GM23338 (cell line): ENCODE measurements at regions not wholly inside any gene's neighbourhood (a gene's known extent, or its start where the extent isn't known, plus 50 kb on each side); places are given as distances from the start of the nearest gene placed in this dataset.

ENCODE experiments used
- ATAC-seq: fragments of 200-7000 bp; cut with Tn5 transposase; 3 replicates; pipeline ENCODE4 v1.9.1; 2020
- DNase-seq: peaks from one replicate; pipeline ENCODE4 v3.0.0-alpha.2; 2015; ENCODE audit warnings: low spot score
- H2AFZ ChIP-seq: fragments of 200-600 bp; sonication (generic); 2 replicates; pipeline ENCODE4 v1.8.0; 2016; ENCODE audit warnings: antibody characterized with exemption, mild to moderate bottlenecking, moderate library complexity
- H3F3A ChIP-seq: fragments of 200-600 bp; sonication (generic); replicated peaks from 2 replicates; pipeline ENCODE4 v1.8.0; 2017; ENCODE audit warnings: antibody characterized with exemption, mixed run types, low read depth
- H3K27ac ChIP-seq: fragments of 200-600 bp; sonication (generic); 2 replicates; pipeline ENCODE4 v1.6.1; 2016; ENCODE audit warnings: low read depth
- H3K27me3 ChIP-seq: fragments of 200-600 bp; sonication (generic); 2 replicates; pipeline ENCODE4 v1.8.0; 2016; ENCODE audit warnings: mild to moderate bottlenecking, mixed run types, moderate library complexity; ENCODE audit not compliant: insufficient read depth
- H3K36me3 ChIP-seq: fragments of 200-600 bp; sonication (generic); 2 replicates; pipeline ENCODE4 v1.8.0; 2016; ENCODE audit warnings: mild to moderate bottlenecking; ENCODE audit not compliant: insufficient read depth
- H3K4me1 ChIP-seq: fragments of 200-600 bp; sonication (generic); 2 replicates; pipeline ENCODE4 v1.8.0; 2016; ENCODE audit warnings: mild to moderate bottlenecking, moderate library complexity; ENCODE audit not compliant: insufficient read depth
- H3K4me2 ChIP-seq: fragments of 200-600 bp; sonication (generic); 2 replicates; pipeline ENCODE4 v1.7.1; 2017; ENCODE audit warnings: mixed run types
- H3K4me3 ChIP-seq: fragments of 200-600 bp; sonication (generic); 2 replicates; pipeline ENCODE4 v1.6.1; 2016; ENCODE audit warnings: mixed run types
- H3K79me2 ChIP-seq: fragments of 200-600 bp; sonication (generic); replicated peaks from 2 replicates; pipeline ENCODE4 v1.8.0; 2017; ENCODE audit warnings: mild to moderate bottlenecking; ENCODE audit not compliant: insufficient read depth
- H3K9me2 ChIP-seq: fragments of 200-600 bp; sonication (generic); 2 replicates; pipeline ENCODE4 v1.8.0; 2017; ENCODE audit not compliant: insufficient read depth
- H4K20me1 ChIP-seq: fragments of 200-600 bp; sonication (generic); replicated peaks from 2 replicates; pipeline ENCODE4 v1.8.0; 2017; ENCODE audit warnings: mild to moderate bottlenecking; ENCODE audit not compliant: insufficient read depth
- H3K27ac Mint-ChIP-seq: 2 replicates; pipeline ENCODE4 v1.8.0; 2020; ENCODE audit warnings: inconsistent platforms, mild to moderate bottlenecking, moderate library complexity, mixed read lengths
- H3K27me3 Mint-ChIP-seq: 3 replicates; pipeline ENCODE4 v1.8.0; 2022; ENCODE audit warnings: low read depth, mild to moderate bottlenecking, moderate library complexity, mixed read lengths, inconsistent platforms; ENCODE audit not compliant: insufficient read depth, poor library complexity
- H3K36me3 Mint-ChIP-seq: 3 replicates; pipeline ENCODE4 v1.8.0; 2021; ENCODE audit warnings: low read depth, mild to moderate bottlenecking, inconsistent platforms, moderate library complexity, mixed read lengths
- H3K4me1 Mint-ChIP-seq: 3 replicates; pipeline ENCODE4 v1.8.0; 2020; ENCODE audit warnings: mild to moderate bottlenecking, inconsistent platforms, mixed read lengths
- H3K4me3 Mint-ChIP-seq: 3 replicates; pipeline ENCODE4 v1.8.0; 2021; ENCODE audit warnings: moderate library complexity, mild to moderate bottlenecking, inconsistent platforms, mixed read lengths
- H3K9me3 Mint-ChIP-seq: 3 replicates; pipeline ENCODE4 v1.8.0; 2020; ENCODE audit warnings: moderate library complexity, mild to moderate bottlenecking, inconsistent platforms, mixed read lengths
- CREB1 ChIP-seq: fragments of 250-450 bp; sonication (Bioruptor Pico); IDR thresholded peaks from 2 replicates; pipeline ENCODE4 v1.5.0; 2020; ENCODE audit warnings: low read depth, mild to moderate bottlenecking, moderate library complexity
- CTCF ChIP-seq, 2 experiments: fragments of 200-600 bp in 1 of 2; sonication (generic) in 1 of 2; conservative IDR thresholded peaks; 2 replicates each; pipeline versions ENCODE4 v1.5.1 to v1.6.1; 2016 to 2017; ENCODE audit warnings: antibody characterized with exemption in 2 of 2, low read depth in 2 of 2, mild to moderate bottlenecking in 2 of 2, moderate library complexity in 1 of 2
- ETS1 ChIP-seq: IDR thresholded peaks from 2 replicates; pipeline ENCODE4 v1.6.1; 2016; ENCODE audit warnings: antibody characterized with exemption
- EZH2 ChIP-seq: fragments of 200-600 bp; sonication (generic); IDR thresholded peaks from one replicate; pipeline ENCODE4 v1.8.0; 2017; ENCODE audit warnings: antibody characterized with exemption, mild to moderate bottlenecking, low read depth; ENCODE audit not compliant: unreplicated experiment
- NANOG ChIP-seq: IDR thresholded peaks from 2 replicates; pipeline ENCODE4 v1.6.1; 2016; ENCODE audit warnings: antibody characterized with exemption, borderline replicate concordance
- STAT1 ChIP-seq: IDR thresholded peaks from one replicate; pipeline ENCODE4 v1.6.1; 2016; ENCODE audit warnings: antibody characterized with exemption; ENCODE audit not compliant: unreplicated experiment
- ZNF331 ChIP-seq: fragments of 250-450 bp; sonication (Bioruptor Pico); IDR thresholded peaks from 2 replicates; pipeline ENCODE4 v1.5.0; 2020; ENCODE audit warnings: low read depth, mild to moderate bottlenecking, moderate library complexity
- ZNF462 ChIP-seq: fragments of 250-450 bp; sonication (Bioruptor Pico); IDR thresholded peaks from 2 replicates; pipeline ENCODE4 v1.5.0; 2020; ENCODE audit warnings: mild to moderate bottlenecking, moderate library complexity

- Histone ChIP-seq H3K27ac (no peak overlapping the region), H3K27me3 (no peaks in the 10 kb centered on the region), H2AFZ (no peak overlapping the region), H3F3A (no peaks in the 10 kb centered on the region), H3K4me2 (no peak overlapping the region), H4K20me1 (no peaks in the 10 kb centered on the region), H3K36me3 (no peaks in the 10 kb centered on the region), H3K79me2 (no peaks in the 10 kb centered on the region), H3K9me2 (0 out of 2 replicates have a peak, but pooled peaks cover 3% of the 10 kb centered on the region), H3K4me3 (no peak overlapping the region), H3K4me1 (no peaks in the 10 kb centered on the region)
- no peak for DNase-seq
- Mint-ChIP-seq H3K27me3 (peaks cover 2% of the 10 kb centered on the region), H3K9me3 (no peaks in the 10 kb centered on the region), H3K27ac (no peak overlapping the region), H3K36me3 (no peaks in the 10 kb centered on the region), H3K4me1 (no peaks in the 10 kb centered on the region; the same call in 2 of the 3 replicates), H3K4me3 (no peak overlapping the region)
- TF ChIP-seq CTCF (conservative IDR thresholded peaks at IDR 0.05; ENCODE audit: low read depth in 2 of 2) (no peak), STAT1 (no peak), CREB1 (CRISPR knock-in tag) (no peak), NANOG (no peak), ZNF331 (CRISPR knock-in tag) (no peak), ZNF462 (CRISPR knock-in tag) (no peak), EZH2 (no peak), ETS1 (no peak)
- no peak for ATAC-seq
These were observed 163.0 kb upstream of the DAB1 start for GRCh38 chr1:57586842-57587241.
